PC-9 (cell line): ENCODE measurements at regions not wholly inside any gene's neighbourhood (a gene's known extent, or its start where the extent isn't known, plus 50 kb on each side); places are given as distances from the start of the nearest gene placed in this dataset.

Experiments used
- BruUV-seq: library from RNA; stranded (reverse); fragments of 400-500 nt; replicated peaks from 2 replicates; lab custom pipeline; 2021; lab: Mats Ljungman, UMichigan
- CTCF ChIA-PET: fragments of 300-600 bp; sonication (Branson Sonifier 250); formaldehyde crosslinking; loops from one replicate; lab custom pipeline; 2022; ENCODE audit warnings: antibody characterized with exemption; lab: Charles Lee
- POLR2A ChIA-PET: fragments of 300-600 bp; sonication (Branson Sonifier 250); formaldehyde crosslinking; loops from one replicate; lab custom pipeline; 2022; ENCODE audit warnings: antibody characterized with exemption; ENCODE audit not compliant: unreplicated experiment; lab: Charles Lee
- DNase-seq, 2 experiments: peaks; one replicate each; pipeline versions ENCODE4 v3.0.0 to v3.0.0-alpha.2; 2015 to 2022; ENCODE audit warnings: mixed read lengths in 1 of 2
- H2AFZ ChIP-seq: fragments of 200-600 bp; sonication (generic); 2 replicates; pipeline ENCODE4 v1.8.1; 2017; ENCODE audit warnings: antibody characterized with exemption
- H3F3A ChIP-seq: fragments of 200-600 bp; sonication (generic); 2 replicates; pipeline ENCODE4 v1.8.1; 2017; ENCODE audit warnings: antibody characterized with exemption, mild to moderate bottlenecking, low read depth; ENCODE audit not compliant: insufficient read depth
- H3K27ac ChIP-seq: fragments of 200-600 bp; sonication (generic); 2 replicates; pipeline ENCODE4 v1.6.1; 2016; ENCODE audit warnings: mixed run types
- H3K27me3 ChIP-seq: fragments of 200-600 bp; sonication (generic); 2 replicates; pipeline ENCODE4 v1.6.1; 2016; ENCODE audit warnings: low read depth, mixed run types; ENCODE audit not compliant: insufficient read depth
- H3K36me3 ChIP-seq: fragments of 200-600 bp; sonication (generic); 2 replicates; pipeline ENCODE4 v1.6.1; 2016; ENCODE audit warnings: low read depth, mixed run types
- H3K4me1 ChIP-seq: fragments of 200-600 bp; sonication (generic); replicated peaks from 2 replicates; pipeline ENCODE4 v1.6.1; 2016; ENCODE audit warnings: mixed run types; ENCODE audit not compliant: insufficient read depth
- H3K4me2 ChIP-seq: fragments of 200-600 bp; sonication (generic); 2 replicates; pipeline ENCODE4 v1.6.1; 2017; ENCODE audit warnings: mixed run types
- H3K4me3 ChIP-seq: fragments of 200-600 bp; sonication (generic); 2 replicates; pipeline ENCODE4 v1.6.1; 2016; ENCODE audit warnings: mixed run types
- H3K79me2 ChIP-seq: fragments of 200-600 bp; sonication (generic); 2 replicates; pipeline ENCODE4 v1.6.1; 2017; ENCODE audit warnings: low read depth, mixed run types
- H3K9me2 ChIP-seq: fragments of 200-600 bp; sonication (generic); 2 replicates; pipeline ENCODE4 v1.8.1; 2017; ENCODE audit warnings: mild to moderate bottlenecking; ENCODE audit not compliant: insufficient read depth
- H3K9me3 ChIP-seq: fragments of 200-600 bp; sonication (generic); 2 replicates; pipeline ENCODE4 v1.8.1; 2016; ENCODE audit warnings: low read depth; ENCODE audit not compliant: insufficient read depth
- H4K20me1 ChIP-seq: fragments of 200-600 bp; sonication (generic); 2 replicates; pipeline ENCODE4 v1.8.1; 2017; ENCODE audit not compliant: insufficient read depth
- EZH2 ChIP-seq: fragments of 200-600 bp; sonication (generic); IDR thresholded peaks from 2 replicates; pipeline ENCODE4 v1.8.0; 2017; ENCODE audit warnings: antibody characterized with exemption, low read depth
- intact Hi-C: fragments of 100-400 bp; cut with micrococcal nuclease; formaldehyde crosslinking; loops from one replicate; pipeline ENCODE4 v1.10.0; 2022; ENCODE audit not compliant: unreplicated experiment
- TF ChIP-seq, protein P1 (sequence below): fragments of 200-600 bp; sonication (generic); conservative IDR thresholded peaks from 2 replicates; pipeline ENCODE4 v1.6.1; 2017; ENCODE audit warnings: mixed run types, antibody characterized with exemption, mild to moderate bottlenecking, moderate library complexity

DNA sequence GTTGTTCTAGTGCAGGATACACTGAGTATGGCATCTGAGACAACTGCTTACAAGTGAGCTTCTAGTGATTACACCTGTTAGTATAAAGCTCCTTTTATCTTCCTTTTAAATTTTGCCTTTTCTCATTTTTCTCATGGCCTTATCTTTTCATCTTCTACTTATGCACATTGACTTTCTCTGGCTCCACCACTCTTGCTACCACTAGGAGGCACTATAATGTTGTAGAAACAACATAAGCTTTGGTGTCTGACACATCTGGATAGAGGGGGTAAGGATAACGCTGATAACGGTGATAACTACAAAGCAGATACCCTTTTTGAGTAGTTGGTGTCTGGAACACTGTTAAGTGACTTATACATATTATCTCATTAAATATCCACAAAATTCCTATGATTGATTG lies 187.4 kb upstream of the TEX13C start:
- no peak for DNase-seq
- POLR2A ChIA-PET: no interaction called here
- Histone ChIP-seq H3K9me3 (no peaks in the 10 kb centered on the region), H3K27ac (no peak overlapping the region), H2AFZ (no peak overlapping the region), H3K4me1 (no peaks in the 10 kb centered on the region), H3K79me2 (no peaks in the 10 kb centered on the region), H3K4me3 (no peak overlapping the region), H3F3A (no peaks in the 10 kb centered on the region), H3K4me2 (no peak overlapping the region), H4K20me1 (no peaks in the 10 kb centered on the region; the same call in 1 of the 2 replicates), H3K36me3 (no peaks in the 10 kb centered on the region), H3K27me3 (no peaks in the 10 kb centered on the region), H3K9me2 (no peaks in the 10 kb centered on the region)
- no peak for TF ChIP-seq EZH2
- TF ChIP-seq, protein P1, sequence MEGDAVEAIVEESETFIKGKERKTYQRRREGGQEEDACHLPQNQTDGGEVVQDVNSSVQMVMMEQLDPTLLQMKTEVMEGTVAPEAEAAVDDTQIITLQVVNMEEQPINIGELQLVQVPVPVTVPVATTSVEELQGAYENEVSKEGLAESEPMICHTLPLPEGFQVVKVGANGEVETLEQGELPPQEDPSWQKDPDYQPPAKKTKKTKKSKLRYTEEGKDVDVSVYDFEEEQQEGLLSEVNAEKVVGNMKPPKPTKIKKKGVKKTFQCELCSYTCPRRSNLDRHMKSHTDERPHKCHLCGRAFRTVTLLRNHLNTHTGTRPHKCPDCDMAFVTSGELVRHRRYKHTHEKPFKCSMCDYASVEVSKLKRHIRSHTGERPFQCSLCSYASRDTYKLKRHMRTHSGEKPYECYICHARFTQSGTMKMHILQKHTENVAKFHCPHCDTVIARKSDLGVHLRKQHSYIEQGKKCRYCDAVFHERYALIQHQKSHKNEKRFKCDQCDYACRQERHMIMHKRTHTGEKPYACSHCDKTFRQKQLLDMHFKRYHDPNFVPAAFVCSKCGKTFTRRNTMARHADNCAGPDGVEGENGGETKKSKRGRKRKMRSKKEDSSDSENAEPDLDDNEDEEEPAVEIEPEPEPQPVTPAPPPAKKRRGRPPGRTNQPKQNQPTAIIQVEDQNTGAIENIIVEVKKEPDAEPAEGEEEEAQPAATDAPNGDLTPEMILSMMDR: peak; percentile 69
- BruUV-seq: no TSS peak
- intact Hi-C loops: no loop called here
- CTCF ChIA-PET: interaction anchor here (0.7 kb wide), 1 partner anchor 11 kb away, joined by 3 read pairs; no protein-coding TSS in a partner anchor

DNA sequence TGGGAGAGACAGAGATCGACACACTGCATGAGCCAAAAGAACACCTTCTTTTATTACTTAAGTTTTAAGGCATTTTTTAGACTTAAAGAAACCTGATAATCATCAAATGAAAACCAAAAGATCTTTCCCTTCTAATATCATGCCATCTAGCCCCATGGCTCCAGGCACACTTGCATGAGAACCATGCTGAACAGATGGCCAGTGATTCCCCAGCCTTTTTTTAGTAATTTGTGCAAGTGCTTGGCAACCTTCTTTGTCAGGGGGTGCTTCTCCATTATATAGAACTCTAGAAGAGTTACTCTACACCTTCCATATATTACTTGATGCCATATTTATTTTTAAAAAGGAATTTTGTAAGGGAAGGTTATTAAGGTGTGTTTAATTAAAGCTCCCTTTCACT lies 182.2 kb upstream of the TEX13C start:
- no peaks in the 10 kb centered on the region for H3K9me2 ChIP-seq
- no peak overlapping the region for H3K4me2 ChIP-seq
- no peaks in the 10 kb centered on the region for H3F3A ChIP-seq
- no peak for TF ChIP-seq EZH2
- TF ChIP-seq, protein P1: no peak
- POLR2A ChIA-PET: no interaction called here
- H3K27me3 ChIP-seq: no peaks in the 10 kb centered on the region
- H4K20me1 ChIP-seq: no peaks in the 10 kb centered on the region
- no peaks in the 10 kb centered on the region for H3K4me1 ChIP-seq
- intact Hi-C loops: no loop called here
- CTCF ChIA-PET: no interaction called here
- no peaks in the 10 kb centered on the region for H3K36me3 ChIP-seq
- H3K9me3 ChIP-seq: no peaks in the 10 kb centered on the region
- BruUV-seq: no TSS peak
- H2AFZ ChIP-seq: no peak overlapping the region
- no peak overlapping the region for H3K4me3 ChIP-seq
- no peaks in the 10 kb centered on the region for H3K79me2 ChIP-seq
- DNase-seq: no peak
- no peak overlapping the region for H3K27ac ChIP-seq

DNA sequence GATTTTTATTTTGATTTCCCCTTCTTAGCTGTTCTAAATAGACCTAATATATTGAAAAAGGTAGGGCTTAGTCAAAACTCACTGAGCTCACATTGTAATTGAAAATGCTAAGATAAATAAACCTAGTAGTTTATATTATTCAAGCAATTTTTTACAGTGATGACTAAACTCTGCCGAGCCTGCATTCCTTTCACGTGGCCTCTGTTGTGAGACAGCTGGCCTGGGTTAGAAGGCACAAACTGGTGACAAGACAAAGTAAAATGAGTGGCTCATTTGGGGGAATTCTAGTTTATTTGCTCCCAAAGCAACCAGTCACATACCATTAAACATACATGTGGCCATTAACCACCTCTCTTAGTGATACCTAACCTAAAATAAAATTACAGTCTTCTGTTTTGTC lies 169.4 kb upstream of the TEX13C start:
- no peak overlapping the region for H3K4me2 ChIP-seq
- TF ChIP-seq, protein P1: no peak
- no peak for TF ChIP-seq EZH2
- H3F3A ChIP-seq: no peaks in the 10 kb centered on the region
- no peaks in the 10 kb centered on the region for H3K27me3 ChIP-seq
- H3K9me3 ChIP-seq: 0 out of 2 replicates have a peak, but pooled peaks cover 4% of the 10 kb centered on the region
- no peaks in the 10 kb centered on the region for H3K79me2 ChIP-seq
- BruUV-seq: no TSS peak
- ChIA-PET CTCF (interaction anchor here (0.6 kb wide), 1 partner anchor 112 kb away, joined by 4 read pairs; no protein-coding TSS in a partner anchor), POLR2A (no interaction called here)
- no peaks in the 10 kb centered on the region for H3K9me2 ChIP-seq
- no peak overlapping the region for H3K27ac ChIP-seq
- no peaks in the 10 kb centered on the region for H4K20me1 ChIP-seq
- intact Hi-C loops: no loop called here
- no peak overlapping the region for H2AFZ ChIP-seq
- no peaks in the 10 kb centered on the region for H3K36me3 ChIP-seq
- H3K4me1 ChIP-seq: peaks cover 10% of the 10 kb centered on the region
- H3K4me3 ChIP-seq: no peak overlapping the region
- DNase-seq: no peak
